Caco-2 (cell line): ENCODE measurements at regions not wholly inside any gene's neighbourhood (a gene's known extent, or its start where the extent isn't known, plus 50 kb on each side); places are given as distances from the start of the nearest gene placed in this dataset.

Experiments
- BruUV-seq: library from RNA; stranded (reverse); fragments of 400-500 nt; replicated peaks from 2 replicates; lab custom pipeline; 2021; lab: Mats Ljungman, UMichigan
- CTCF ChIA-PET: fragments of 300-600 bp; sonication (Branson Sonifier 250); formaldehyde crosslinking; loops from one replicate; lab custom pipeline; 2022; ENCODE audit warnings: antibody characterized with exemption; lab: Charles Lee
- POLR2A ChIA-PET: fragments of 300-600 bp; sonication (Branson Sonifier 250); formaldehyde crosslinking; loops from one replicate; lab custom pipeline; 2022; ENCODE audit warnings: antibody characterized with exemption; lab: Charles Lee
- DNase-seq, 2 experiments: peaks; one replicate each; pipeline versions ENCODE4 v3.0.0 to v3.0.0-alpha.2; 2020 to 2022
- H3K27me3 ChIP-seq: replicated peaks from 2 replicates; pipeline ENCODE4 v1.6.0; 2011; ENCODE audit warnings: low read length; ENCODE audit not compliant: control insufficient read depth, insufficient read depth
- H3K36me3 ChIP-seq: 2 replicates; pipeline ENCODE4 v1.5.1; 2011; ENCODE audit warnings: low read length; ENCODE audit not compliant: control insufficient read depth, insufficient read depth
- H3K4me1 ChIP-seq: fragments of 250-450 bp; sonication (Bioruptor Pico); 2 replicates; pipeline ENCODE4 v1.5.1; 2020; ENCODE audit warnings: mild to moderate bottlenecking
- H3K4me3 ChIP-seq: 2 replicates; pipeline ENCODE4 v1.5.1; 2011; ENCODE audit warnings: low read depth, mild to moderate bottlenecking, control low read depth, low read length
- H3K9me3 ChIP-seq: fragments of 250-450 bp; sonication (Bioruptor Pico); 2 replicates; pipeline ENCODE4 v1.5.1; 2020; ENCODE audit warnings: mild to moderate bottlenecking, moderate library complexity
- H3K27ac Mint-ChIP-seq: one replicate; pipeline ENCODE4 v1.8.0; 2022; ENCODE audit warnings: mixed read lengths; ENCODE audit not compliant: unreplicated experiment
- H3K27me3 Mint-ChIP-seq: one replicate; pipeline ENCODE4 v1.8.0; 2022; ENCODE audit warnings: mixed read lengths; ENCODE audit not compliant: insufficient read depth, unreplicated experiment
- H3K36me3 Mint-ChIP-seq: one replicate; pipeline ENCODE4 v1.8.0; 2022; ENCODE audit warnings: mild to moderate bottlenecking, mixed read lengths; ENCODE audit not compliant: insufficient read depth, unreplicated experiment
- H3K4me1 Mint-ChIP-seq: one replicate; pipeline ENCODE4 v1.8.0; 2022; ENCODE audit warnings: low read depth, mixed read lengths; ENCODE audit not compliant: unreplicated experiment
- H3K4me3 Mint-ChIP-seq: one replicate; pipeline ENCODE4 v1.8.0; 2022; ENCODE audit warnings: mild to moderate bottlenecking, moderate library complexity, mixed read lengths; ENCODE audit not compliant: unreplicated experiment
- H3K9me3 Mint-ChIP-seq: one replicate; pipeline ENCODE4 v1.8.0; 2022; ENCODE audit warnings: mixed read lengths; ENCODE audit not compliant: unreplicated experiment
- CTCF ChIP-seq, 2 experiments: fragments of 200-600 bp in 1 of 2; IDR thresholded peaks; 1 replicate in 1 of 2; 2 replicates in 1 of 2; pipeline versions ENCODE4 v1.5.1 to v1.8.0; 2011 to 2022; ENCODE audit warnings: antibody characterized with exemption in 1 of 2, control low read depth in 1 of 2, inconsistent platforms in 1 of 2, low read depth in 1 of 2, low read length in 1 of 2, mild to moderate bottlenecking in 1 of 2, moderate library complexity in 1 of 2; ENCODE audit not compliant: insufficient read depth in 1 of 2, severe bottlenecking in 1 of 2, unreplicated experiment in 1 of 2
- intact Hi-C: fragments of 100-400 bp; cut with micrococcal nuclease; formaldehyde crosslinking; loops from one replicate; pipeline ENCODE4 v1.10.0; 2022; ENCODE audit not compliant: unreplicated experiment

- Mint-ChIP-seq H3K4me1 (peaks cover 14% of the 10 kb centered on the region), H3K27me3 (no peaks in the 10 kb centered on the region), H3K9me3 (no peaks in the 10 kb centered on the region), H3K4me3 (no peak overlapping the region), H3K27ac (no peak overlapping the region), H3K36me3 (no peaks in the 10 kb centered on the region)
- BruUV-seq: no TSS peak
- no peak overlapping the region for H3K4me3 ChIP-seq
- no peaks in the 10 kb centered on the region for H3K36me3 ChIP-seq
- intact Hi-C loops: no loop called here
- peaks cover 33% of the 10 kb centered on the region for H3K4me1 ChIP-seq
- CTCF ChIA-PET: no interaction called here
- POLR2A ChIA-PET: no interaction called here
- no peaks in the 10 kb centered on the region for H3K9me3 ChIP-seq
- no peaks in the 10 kb centered on the region for H3K27me3 ChIP-seq
- no peak for DNase-seq
- no peak for TF ChIP-seq CTCF (IDR thresholded peaks at IDR 0.05; ENCODE audit: insufficient read depth in 1 of 2, low read depth in 1 of 2, low read length in 1 of 2, severe bottlenecking in 1 of 2, unreplicated experiment in 1 of 2)
Observed at GRCh38 chr5:96023518-96023917, 61.9 kb upstream of the ELL2 start.

- TF ChIP-seq CTCF (IDR thresholded peaks at IDR 0.05; ENCODE audit: insufficient read depth in 1 of 2, low read depth in 1 of 2, low read length in 1 of 2, severe bottlenecking in 1 of 2, unreplicated experiment in 1 of 2): no peak
- BruUV-seq: no TSS peak
- no peak for DNase-seq
- Mint-ChIP-seq H3K27ac (no peak overlapping the region), H3K27me3 (no peaks in the 10 kb centered on the region), H3K4me1 (peaks cover 14% of the 10 kb centered on the region), H3K4me3 (no peak overlapping the region), H3K36me3 (no peaks in the 10 kb centered on the region), H3K9me3 (no peaks in the 10 kb centered on the region)
- ChIA-PET POLR2A (no interaction called here), CTCF (no interaction called here)
- Histone ChIP-seq H3K9me3 (no peaks in the 10 kb centered on the region), H3K27me3 (no peaks in the 10 kb centered on the region), H3K4me1 (peaks cover 38% of the 10 kb centered on the region), H3K36me3 (no peaks in the 10 kb centered on the region), H3K4me3 (no peak overlapping the region)
- intact Hi-C loops: no loop called here
Observed at GRCh38 chr5:96022971-96023370, 61.3 kb upstream of the ELL2 start.

GRCh38 chr5:96017951-96018350 is 56.3 kb upstream of the ELL2 start:
- Histone ChIP-seq H3K4me1 (peaks cover 32% of the 10 kb centered on the region), H3K27me3 (no peaks in the 10 kb centered on the region), H3K36me3 (no peaks in the 10 kb centered on the region), H3K9me3 (0 out of 2 replicates have a peak, but pooled peaks cover 3% of the 10 kb centered on the region), H3K4me3 (no peak overlapping the region)
- H3K4me1 Mint-ChIP-seq: peaks cover 7% of the 10 kb centered on the region
- ChIA-PET POLR2A (no interaction called here), CTCF (no interaction called here)
- DNase-seq: no peak
- H3K4me3 Mint-ChIP-seq: no peak overlapping the region
- BruUV-seq: no TSS peak
- no peaks in the 10 kb centered on the region for H3K36me3 Mint-ChIP-seq
- intact Hi-C loops: loop anchor here (5.0 kb wide), 1 partner anchor 56 kb away; the partner anchor contains the start of gene ELL2
- H3K27ac Mint-ChIP-seq: no peak overlapping the region
- no peak for TF ChIP-seq CTCF (IDR thresholded peaks at IDR 0.05; ENCODE audit: insufficient read depth in 1 of 2, low read depth in 1 of 2, low read length in 1 of 2, severe bottlenecking in 1 of 2, unreplicated experiment in 1 of 2)
- H3K9me3 Mint-ChIP-seq: no peaks in the 10 kb centered on the region
- no peaks in the 10 kb centered on the region for H3K27me3 Mint-ChIP-seq
